Putamen (tissue), 1 donor: ENCODE measurements at regions not wholly inside any gene's neighbourhood (a gene's known extent, or its start where the extent isn't known, plus 50 kb on each side); places are given as distances from the start of the nearest gene placed in this dataset.

Experiments used
- DNase-seq: peaks from one replicate; pipeline ENCODE4 v3.0.0-alpha.2; 2016; ENCODE audit warnings: low spot score

- DNase-seq: no peak
Measured at GRCh38 chr5:3825531-3826451, 230.2 kb downstream of the IRX1 start.

GRCh38 chr5:3827624-3828023 is 232.0 kb downstream of the IRX1 start:
- no peak for DNase-seq

- DNase-seq: no peak
Measured at GRCh38 chr5:3828761-3829160, 233.1 kb downstream of the IRX1 start.

GRCh38 chr5:3833566-3833965 is 237.9 kb downstream of the IRX1 start:
- DNase-seq: no peak

- DNase-seq: no peak
Measured at GRCh38 chr5:3835811-3836210, 240.2 kb downstream of the IRX1 start.

- no peak for DNase-seq
Measured at GRCh38 chr5:3836528-3836927, 240.9 kb downstream of the IRX1 start.

GRCh38 chr5:3837506-3837905 is 241.9 kb downstream of the IRX1 start:
- no peak for DNase-seq

- DNase-seq: no peak
Measured at GRCh38 chr5:3839151-3839550, 243.5 kb downstream of the IRX1 start.

- DNase-seq: no peak
Measured at GRCh38 chr5:3842591-3842990, 247.0 kb downstream of the IRX1 start.

- no peak for DNase-seq
Measured at GRCh38 chr5:3843706-3844105, 248.1 kb downstream of the IRX1 start.

- DNase-seq: no peak
Measured at GRCh38 chr5:3844266-3844665, 248.6 kb downstream of the IRX1 start.

GRCh38 chr5:3845230-3845629 is 249.6 kb downstream of the IRX1 start:
- no peak for DNase-seq

GRCh38 chr5:3852161-3852916 is 256.7 kb downstream of the IRX1 start:
- DNase-seq: no peak

- no peak for DNase-seq
Measured at GRCh38 chr5:3853362-3853761, 257.7 kb downstream of the IRX1 start.

- DNase-seq: no peak
Measured at GRCh38 chr5:3854188-3854821, 258.7 kb downstream of the IRX1 start.

- DNase-seq: no peak
Measured at GRCh38 chr5:3856036-3856435, 260.4 kb downstream of the IRX1 start.

GRCh38 chr5:3858524-3858923 is 262.9 kb downstream of the IRX1 start:
- no peak for DNase-seq

- DNase-seq: no peak
Measured at GRCh38 chr5:3862906-3863305, 267.3 kb downstream of the IRX1 start.

- DNase-seq: no peak
Measured at GRCh38 chr5:3875144-3875543, 279.5 kb downstream of the IRX1 start.

GRCh38 chr5:3878267-3878666 is 282.6 kb downstream of the IRX1 start:
- DNase-seq: no peak

- DNase-seq: no peak
Measured at GRCh38 chr5:3883040-3883439, 287.4 kb downstream of the IRX1 start.

- no peak for DNase-seq
Measured at GRCh38 chr5:3886524-3887451, 291.2 kb downstream of the IRX1 start.
